SK-N-SH (cell line): ENCODE measurements at regions not wholly inside any gene's neighbourhood (a gene's known extent, or its start where the extent isn't known, plus 50 kb on each side); places are given as distances from the start of the nearest gene placed in this dataset.

Experiments
- CTCF ChIA-PET: fragments of 300-600, 350-600 bp; formaldehyde crosslinking; extraction: SDS; loops from one replicate; lab custom pipeline; 2021; lab: Yijun Ruan, JAX
- POLR2A ChIA-PET: fragments of 350-600 bp; sonication (Branson Sonifier 250); formaldehyde crosslinking; extraction: SDS; loops from one replicate; lab custom pipeline; 2020; ENCODE audit warnings: antibody characterized with exemption, inconsistent platforms; lab: Yijun Ruan, JAX
- DNase-seq: peaks from one replicate; pipeline ENCODE4 v3.0.0; 2012
- H2AFZ ChIP-seq: fragments of 200-600 bp; sonication (generic); 2 replicates; pipeline ENCODE4 v1.8.1; 2016; ENCODE audit warnings: antibody characterized with exemption, mild to moderate bottlenecking, low read depth
- H3F3A ChIP-seq: fragments of 200-600 bp; sonication (generic); replicated peaks from 2 replicates; pipeline ENCODE3; 2016; ENCODE audit warnings: antibody characterized with exemption, mild to moderate bottlenecking; ENCODE audit not compliant: insufficient read depth
- H3K27ac ChIP-seq, 2 experiments: fragments of 200-500 bp in 1 of 2; fragments of 200-600 bp in 1 of 2; sonication (Bioruptor generic) in 1 of 2; sonication (generic), shearing (Covaris generic) in 1 of 2; 2 replicates each; pipeline versions ENCODE4 v1.5.1 to v1.6.1; 2014 to 2016; ENCODE audit warnings: low read depth in 2 of 2, inconsistent platforms in 1 of 2, low read length in 1 of 2, mild to moderate bottlenecking in 1 of 2, mixed read lengths in 1 of 2
- H3K27me3 ChIP-seq: fragments of 200-600 bp; sonication (generic), shearing (Covaris generic); 2 replicates; pipeline ENCODE4 v1.6.1; 2016; ENCODE audit warnings: mixed run types; ENCODE audit not compliant: insufficient read depth
- H3K36me3 ChIP-seq, 2 experiments: fragments of 200-500 bp in 1 of 2; fragments of 200-600 bp in 1 of 2; sonication (Bioruptor generic) in 1 of 2; sonication (generic) in 1 of 2; replicated peaks in 1 of 2; 2 replicates each; pipeline versions ENCODE3 to v1.5.1; 2014 to 2016; ENCODE audit warnings: low read length in 1 of 2, mild to moderate bottlenecking in 1 of 2; ENCODE audit not compliant: insufficient read depth in 2 of 2, control insufficient read depth in 1 of 2
- H3K4me1 ChIP-seq, 2 experiments: fragments of 200-500 bp in 1 of 2; fragments of 200-600 bp in 1 of 2; sonication (Bioruptor generic) in 1 of 2; sonication (generic), shearing (Covaris generic) in 1 of 2; 2 replicates each; pipeline versions ENCODE4 v1.5.1 to v1.6.1; 2014 to 2016; ENCODE audit warnings: low read depth in 1 of 2, low read length in 1 of 2, mixed run types in 1 of 2; ENCODE audit not compliant: insufficient read depth in 2 of 2, control insufficient read depth in 1 of 2
- H3K4me2 ChIP-seq: fragments of 200-600 bp; sonication (generic), shearing (Covaris generic); 2 replicates; pipeline ENCODE4 v1.6.1; 2017; ENCODE audit warnings: mixed run types
- H3K4me3 ChIP-seq, 2 experiments: fragments of 200-500 bp in 1 of 2; fragments of 200-600 bp in 1 of 2; sonication (Bioruptor generic) in 1 of 2; sonication (generic), shearing (Covaris generic) in 1 of 2; 2 replicates each; pipeline versions ENCODE4 v1.5.1 to v1.8.1; 2014 to 2016; ENCODE audit warnings: low read depth in 2 of 2, inconsistent platforms in 1 of 2, low read length in 1 of 2, mild to moderate bottlenecking in 1 of 2, mixed read lengths in 1 of 2, moderate library complexity in 1 of 2
- H3K79me2 ChIP-seq: fragments of 200-600 bp; sonication (generic); 2 replicates; pipeline ENCODE4 v1.8.1; 2017; ENCODE audit warnings: mild to moderate bottlenecking; ENCODE audit not compliant: insufficient read depth
- H3K9ac ChIP-seq: fragments of 200-600 bp; sonication (generic); 2 replicates; pipeline ENCODE4 v1.6.1; 2017; ENCODE audit warnings: mixed run types
- H3K9me2 ChIP-seq: fragments of 200-600 bp; sonication (generic); 2 replicates; pipeline ENCODE4 v1.6.1; 2017; ENCODE audit warnings: mixed run types
- H3K9me3 ChIP-seq: fragments of 200-600 bp; sonication (generic); 2 replicates; pipeline ENCODE4 v1.6.1; 2017; ENCODE audit warnings: mixed run types, mild to moderate bottlenecking, moderate library complexity
- H4K20me1 ChIP-seq: fragments of 200-600 bp; sonication (generic); 2 replicates; pipeline ENCODE4 v1.6.1; 2017; ENCODE audit warnings: mild to moderate bottlenecking, mixed run types; ENCODE audit not compliant: insufficient read depth
- CHD2 ChIP-seq: fragments of 150-350 bp; IDR thresholded peaks from 2 replicates; pipeline ENCODE4 v1.6.1; 2018; ENCODE audit warnings: low read length; ENCODE audit not compliant: partially characterized antibody
- CTCF ChIP-seq: fragments of 200-600 bp; sonication (generic); IDR thresholded peaks from 2 replicates; pipeline ENCODE4 v1.6.1; 2017; ENCODE audit warnings: antibody characterized with exemption, mild to moderate bottlenecking, moderate library complexity
- EP300 ChIP-seq, 2 experiments: IDR thresholded peaks; 2 replicates each; pipeline versions ENCODE4 v1.4.0 to v1.6.1; 2012; ENCODE audit warnings: borderline replicate concordance in 1 of 2, low read depth in 1 of 2, low read length in 1 of 2
- FOXM1 ChIP-seq: IDR thresholded peaks from 2 replicates; pipeline ENCODE4 v1.4.0; 2012; ENCODE audit warnings: low read depth, mild to moderate bottlenecking
- GABPA ChIP-seq: IDR thresholded peaks from 2 replicates; pipeline ENCODE4 v1.4.0; 2012; ENCODE audit warnings: low read depth, mild to moderate bottlenecking
- GATA2 ChIP-seq: sonication (generic); formaldehyde crosslinking; IDR thresholded peaks from 2 replicates; pipeline ENCODE4 v1.5.0; 2020; ENCODE audit warnings: mild to moderate bottlenecking, missing genetic modification reagents
- JUND ChIP-seq: IDR thresholded peaks from 2 replicates; pipeline ENCODE4 v1.4.0; 2012
- MAX ChIP-seq: IDR thresholded peaks from 2 replicates; pipeline ENCODE4 v1.4.0; 2012; ENCODE audit warnings: low read depth
- MXI1 ChIP-seq: IDR thresholded peaks from 2 replicates; pipeline ENCODE4 v1.6.1; 2012; ENCODE audit warnings: mild to moderate bottlenecking, low read depth, low read length, improper control_type of control experiment
- NFIC ChIP-seq: IDR thresholded peaks from 2 replicates; pipeline ENCODE4 v1.4.0; 2012; ENCODE audit warnings: borderline replicate concordance
- PBX3 ChIP-seq: IDR thresholded peaks from 2 replicates; pipeline ENCODE4; 2012
- POLR2AphosphoS5 ChIP-seq: IDR thresholded peaks from 2 replicates; pipeline ENCODE4 v1.6.1; 2012; ENCODE audit warnings: low read depth, low read length
- RAD21 ChIP-seq: IDR thresholded peaks from 2 replicates; pipeline ENCODE4 v1.6.1; 2012; ENCODE audit warnings: mild to moderate bottlenecking, low read length
- RXRA ChIP-seq: IDR thresholded peaks from 2 replicates; pipeline ENCODE4 v1.4.0; 2012; ENCODE audit warnings: low read depth, mild to moderate bottlenecking, borderline replicate concordance
- SIN3A ChIP-seq: IDR thresholded peaks from 2 replicates; pipeline ENCODE4 v1.6.1; 2012; ENCODE audit warnings: low read depth, mild to moderate bottlenecking, low read length, moderate library complexity, borderline replicate concordance
- TAF1 ChIP-seq: IDR thresholded peaks from 2 replicates; pipeline ENCODE4 v1.6.1; 2012; ENCODE audit warnings: low read depth, mild to moderate bottlenecking, low read length, moderate library complexity, borderline replicate concordance
- TCF12 ChIP-seq: IDR thresholded peaks from 2 replicates; pipeline ENCODE4 v1.4.0; 2012
- WGBS: methylation state at CpG from one replicate; pipeline ENCODE4 v1.1.6; 2017; ENCODE audit warnings: low lambda C conversion rate; 5-methylcytosine and 5-hydroxymethylcytosine counted together
- TF ChIP-seq, protein P1 (sequence below): IDR thresholded peaks from 2 replicates; pipeline ENCODE4 v1.6.1; 2012; ENCODE audit warnings: mild to moderate bottlenecking, low read depth, low read length, moderate library complexity

DNA sequence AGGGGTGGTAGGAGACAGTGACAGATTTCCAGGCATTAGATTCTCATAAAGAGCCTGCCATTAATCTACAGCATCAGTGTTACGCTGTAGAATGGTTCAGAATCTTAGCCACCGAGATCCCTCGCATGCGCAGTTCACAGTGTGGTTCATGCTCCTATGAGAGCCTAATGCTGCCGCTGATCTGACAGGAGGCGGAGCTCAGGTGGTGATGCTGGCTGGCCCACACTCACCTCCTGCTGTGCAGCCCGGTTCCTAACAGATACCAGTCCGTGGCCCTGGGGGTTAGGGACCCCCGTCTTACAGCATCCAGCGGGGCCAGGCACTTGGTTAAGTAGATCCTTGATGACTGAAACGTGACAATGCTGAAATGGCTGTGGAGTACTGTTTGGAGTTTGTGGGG, 163.6 kb upstream of the C1orf21 start:
- Histone ChIP-seq H3K79me2 (no peaks in the 10 kb centered on the region), H3K4me2 (no peak overlapping the region), H3K27ac (no peak overlapping the region), H3K9me3 (no peaks in the 10 kb centered on the region), H3K27me3 (no peaks in the 10 kb centered on the region), H3K36me3 (no peaks in the 10 kb centered on the region), H3K9me2 (no peaks in the 10 kb centered on the region), H3F3A (no peaks in the 10 kb centered on the region), H3K4me3 (no peak overlapping the region), H2AFZ (no peak overlapping the region), H3K9ac (no peak overlapping the region), H4K20me1 (no peaks in the 10 kb centered on the region), H3K4me1 (peaks cover 0 to 4% of the 10 kb centered on the region in 2 experiments; a peak in 1 of 4 replicates)
- POLR2A ChIA-PET: no interaction called here
- WGBS: 85% methylated on average over 11 of the region's 11 CpGs
- DNase-seq: no peak
- CTCF ChIA-PET: interaction anchor here (0.6 to 2.3 kb wide), 20 partner anchors 8 to 441 kb away, joined by 3 to 17 read pairs (median 4); no protein-coding TSS in a partner anchor
- TF ChIP-seq FOXM1 (no peak), GABPA (no peak), MXI1 (no peak), POLR2AphosphoS5 (no peak)

DNA sequence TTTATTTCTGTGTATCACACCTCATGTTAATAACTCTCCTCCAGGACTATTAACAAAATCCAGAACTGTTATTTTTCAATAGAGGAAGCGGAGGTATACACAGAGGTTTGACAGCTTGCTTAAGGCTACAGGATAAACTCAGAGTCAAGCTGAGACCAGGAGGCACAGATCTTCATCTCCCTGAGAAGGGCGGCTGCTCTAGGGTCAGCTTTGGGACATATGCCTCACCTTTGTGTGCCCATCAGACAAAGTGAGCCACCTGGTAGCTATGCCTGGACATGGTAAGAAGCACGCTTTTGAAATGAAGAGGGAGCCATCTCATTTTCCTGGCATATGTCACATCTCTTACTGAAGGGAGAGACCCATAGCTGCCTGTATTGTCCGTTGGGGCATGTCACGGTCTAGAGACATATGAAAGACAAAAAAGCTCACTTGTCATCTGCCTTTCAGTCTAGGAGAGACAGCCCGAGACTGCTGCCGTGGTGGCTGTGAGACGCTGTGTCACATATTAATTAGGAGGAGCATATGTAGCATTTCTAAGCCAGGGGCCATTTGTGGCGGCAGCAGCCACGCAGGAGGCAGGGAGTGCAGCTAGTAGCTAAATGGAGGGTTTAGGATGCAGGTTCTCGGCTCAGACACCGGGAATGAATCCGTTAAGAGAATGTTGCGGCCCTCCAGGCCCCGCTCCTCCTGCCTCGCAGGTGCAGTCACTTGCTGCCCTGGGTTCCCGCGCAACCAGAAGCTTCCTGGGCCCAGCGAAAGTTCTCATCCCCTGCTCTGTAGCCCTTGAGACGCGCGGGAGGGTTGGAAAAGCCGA, 161.3 kb upstream of the C1orf21 start:
- Histone ChIP-seq H3F3A (no peaks in the 10 kb centered on the region), H3K9me3 (no peaks in the 10 kb centered on the region), H3K9ac (no peak overlapping the region), H3K36me3 (no peaks in the 10 kb centered on the region), H3K27ac (no peak overlapping the region), H3K4me1 (peaks cover 0 to 4% of the 10 kb centered on the region in 2 experiments; a peak in 1 of 4 replicates), H2AFZ (no peak overlapping the region), H3K79me2 (no peaks in the 10 kb centered on the region), H4K20me1 (no peaks in the 10 kb centered on the region), H3K4me3 (no peak overlapping the region), H3K9me2 (no peaks in the 10 kb centered on the region), H3K27me3 (no peaks in the 10 kb centered on the region), H3K4me2 (no peak overlapping the region)
- DNase-seq: no peak
- no peak for TF ChIP-seq MAX
- no peak for TF ChIP-seq RXRA
- TF ChIP-seq NFIC: no peak
- no peak for TF ChIP-seq CHD2
- TF ChIP-seq MXI1: no peak
- no peak for TF ChIP-seq GABPA
- TF ChIP-seq TAF1: no peak
- no peak for TF ChIP-seq RAD21
- TF ChIP-seq, protein P1, sequence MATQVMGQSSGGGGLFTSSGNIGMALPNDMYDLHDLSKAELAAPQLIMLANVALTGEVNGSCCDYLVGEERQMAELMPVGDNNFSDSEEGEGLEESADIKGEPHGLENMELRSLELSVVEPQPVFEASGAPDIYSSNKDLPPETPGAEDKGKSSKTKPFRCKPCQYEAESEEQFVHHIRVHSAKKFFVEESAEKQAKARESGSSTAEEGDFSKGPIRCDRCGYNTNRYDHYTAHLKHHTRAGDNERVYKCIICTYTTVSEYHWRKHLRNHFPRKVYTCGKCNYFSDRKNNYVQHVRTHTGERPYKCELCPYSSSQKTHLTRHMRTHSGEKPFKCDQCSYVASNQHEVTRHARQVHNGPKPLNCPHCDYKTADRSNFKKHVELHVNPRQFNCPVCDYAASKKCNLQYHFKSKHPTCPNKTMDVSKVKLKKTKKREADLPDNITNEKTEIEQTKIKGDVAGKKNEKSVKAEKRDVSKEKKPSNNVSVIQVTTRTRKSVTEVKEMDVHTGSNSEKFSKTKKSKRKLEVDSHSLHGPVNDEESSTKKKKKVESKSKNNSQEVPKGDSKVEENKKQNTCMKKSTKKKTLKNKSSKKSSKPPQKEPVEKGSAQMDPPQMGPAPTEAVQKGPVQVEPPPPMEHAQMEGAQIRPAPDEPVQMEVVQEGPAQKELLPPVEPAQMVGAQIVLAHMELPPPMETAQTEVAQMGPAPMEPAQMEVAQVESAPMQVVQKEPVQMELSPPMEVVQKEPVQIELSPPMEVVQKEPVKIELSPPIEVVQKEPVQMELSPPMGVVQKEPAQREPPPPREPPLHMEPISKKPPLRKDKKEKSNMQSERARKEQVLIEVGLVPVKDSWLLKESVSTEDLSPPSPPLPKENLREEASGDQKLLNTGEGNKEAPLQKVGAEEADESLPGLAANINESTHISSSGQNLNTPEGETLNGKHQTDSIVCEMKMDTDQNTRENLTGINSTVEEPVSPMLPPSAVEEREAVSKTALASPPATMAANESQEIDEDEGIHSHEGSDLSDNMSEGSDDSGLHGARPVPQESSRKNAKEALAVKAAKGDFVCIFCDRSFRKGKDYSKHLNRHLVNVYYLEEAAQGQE: no peak
- no peak for TF ChIP-seq PBX3
- no peak for TF ChIP-seq SIN3A
- TF ChIP-seq GATA2 (CRISPR knock-in tag): no peak
- no peak for TF ChIP-seq JUND
- no peak for TF ChIP-seq CTCF
- TF ChIP-seq EP300 (IDR thresholded peaks at IDR 0.05; ENCODE audit: borderline replicate concordance in 1 of 2, low read depth in 1 of 2, low read length in 1 of 2): no peak
- TF ChIP-seq TCF12: no peak
- WGBS: 93% methylated on average over 19 of the region's 23 CpGs
- POLR2A ChIA-PET: interaction anchor here (0.6 kb wide), 1 partner anchor 1379 kb away, joined by 4 read pairs; no protein-coding TSS in a partner anchor
- CTCF ChIA-PET: interaction anchor here (1.0 to 1.7 kb wide), 5 partner anchors 17 to 466 kb away, joined by 3 to 8 read pairs (median 4); no protein-coding TSS in a partner anchor
